T follicular helper cell (primary cell): ENCODE measurements at regions not wholly inside any gene's neighbourhood (a gene's known extent, or its start where the extent isn't known, plus 50 kb on each side); places are given as distances from the start of the nearest gene placed in this dataset.

Experiments
- DNase-seq: peaks from one replicate; pipeline ENCODE4 v3.0.0-alpha.2; 2020; ENCODE audit warnings: low read depth

DNA sequence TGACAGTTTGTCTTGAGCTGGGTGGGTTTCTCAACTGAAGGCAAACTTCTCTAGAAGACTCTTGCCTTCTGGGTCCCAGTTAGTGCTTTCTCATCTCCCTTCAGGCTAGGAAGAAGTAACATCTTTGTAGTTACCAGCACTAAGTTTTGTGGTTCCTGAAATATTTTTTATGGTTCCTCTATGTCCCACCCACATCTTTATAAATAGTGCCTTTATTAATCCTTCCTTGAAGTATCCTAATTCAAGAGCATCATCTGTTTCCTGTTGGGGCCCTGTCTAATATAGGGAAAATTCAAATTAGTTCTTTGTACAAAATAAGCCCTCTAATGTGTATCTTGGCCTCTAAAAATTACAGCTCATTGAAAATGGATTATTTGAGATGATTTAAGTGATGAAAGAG lies 147.4 kb upstream of the MAOA start:
- no peak for DNase-seq

DNA sequence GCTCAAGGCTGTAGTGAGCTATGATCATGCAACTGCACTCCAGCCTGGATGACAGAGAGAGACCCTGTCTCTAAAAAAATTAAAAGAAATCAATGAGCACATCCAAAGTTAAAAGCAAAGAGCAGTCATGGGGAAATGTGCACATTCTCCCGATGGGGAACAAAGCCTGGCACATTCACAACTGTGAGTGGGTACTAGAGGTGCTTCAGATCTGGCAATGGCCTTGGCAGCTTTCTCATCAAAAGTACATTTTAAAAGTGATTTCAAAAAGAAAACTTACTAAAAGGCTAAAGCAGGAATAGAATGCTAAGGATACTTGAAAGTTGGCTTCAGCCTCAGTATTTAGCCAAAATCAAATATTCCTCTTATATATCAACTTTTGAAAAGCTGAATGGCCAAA lies 145.9 kb upstream of the MAOA start:
- no peak for DNase-seq

- DNase-seq, result no peak
Measured at GRCh38 chrX:43513085-43513484, 143.0 kb upstream of the MAOA start.

GRCh38 chrX:43514820-43515219 lies 141.3 kb upstream of the MAOA start:
- DNase-seq, result no peak

DNA sequence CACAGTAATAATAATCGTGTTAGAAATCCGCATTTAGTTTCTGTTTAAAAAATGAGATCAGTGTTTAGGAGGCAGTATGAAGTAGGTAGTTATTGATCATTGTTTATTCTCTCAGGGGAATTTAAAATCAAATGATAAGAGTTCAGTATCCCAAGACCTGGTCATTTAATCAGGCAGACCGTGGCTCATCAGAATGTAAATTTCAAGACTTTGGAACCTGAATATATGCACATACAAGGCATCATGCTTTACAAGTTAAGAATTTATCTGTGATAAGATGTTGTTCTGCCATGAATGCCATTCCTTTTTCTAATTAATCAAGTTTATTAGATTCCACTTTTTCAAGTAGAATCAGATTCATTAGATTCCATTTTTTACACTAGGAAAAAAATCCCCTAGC lies 133.5 kb upstream of the MAOA start:
- no peak for DNase-seq

GRCh38 chrX:43525901-43526610 lies 130.0 kb upstream of the MAOA start:
- no peak for DNase-seq

DNA sequence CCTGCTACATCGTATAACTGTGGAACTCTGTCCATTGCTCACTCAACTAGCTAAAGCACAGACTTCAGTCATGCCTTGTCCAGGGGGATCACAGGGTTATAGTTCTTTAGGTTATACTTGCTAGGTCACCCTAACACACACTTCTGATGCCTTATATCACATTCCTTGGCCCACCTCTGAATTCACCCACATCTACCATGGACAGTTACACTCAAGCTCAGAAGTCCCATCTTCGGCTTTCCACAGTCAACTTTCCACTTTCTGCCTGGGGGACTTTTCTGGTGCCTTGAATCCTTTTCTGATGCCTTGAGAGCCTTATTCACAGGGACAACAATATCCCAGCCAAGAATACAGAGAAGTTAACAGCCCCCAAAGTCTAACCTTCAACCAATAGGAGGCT lies 129.2 kb upstream of the MAOA start:
- no peak for DNase-seq

DNA sequence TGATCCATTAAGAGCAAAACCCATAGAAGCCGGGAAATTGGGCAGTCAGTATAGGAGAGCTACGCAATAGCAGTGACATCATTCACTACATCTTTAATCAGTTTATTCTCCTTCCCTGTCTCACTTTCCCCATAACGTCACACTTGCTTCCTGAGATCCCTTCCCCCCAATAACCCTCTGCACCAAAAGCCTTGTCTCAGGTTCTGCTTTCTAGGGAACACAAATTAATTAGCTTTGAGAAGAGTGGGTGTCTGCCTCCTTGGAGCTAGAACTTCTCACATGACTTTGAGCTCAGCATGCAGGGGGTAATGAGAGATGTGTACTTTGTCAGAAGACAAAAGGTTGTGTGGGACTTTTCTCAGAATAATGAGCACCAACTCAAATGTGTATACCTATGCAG lies 128.3 kb upstream of the MAOA start:
- no peak for DNase-seq

DNA sequence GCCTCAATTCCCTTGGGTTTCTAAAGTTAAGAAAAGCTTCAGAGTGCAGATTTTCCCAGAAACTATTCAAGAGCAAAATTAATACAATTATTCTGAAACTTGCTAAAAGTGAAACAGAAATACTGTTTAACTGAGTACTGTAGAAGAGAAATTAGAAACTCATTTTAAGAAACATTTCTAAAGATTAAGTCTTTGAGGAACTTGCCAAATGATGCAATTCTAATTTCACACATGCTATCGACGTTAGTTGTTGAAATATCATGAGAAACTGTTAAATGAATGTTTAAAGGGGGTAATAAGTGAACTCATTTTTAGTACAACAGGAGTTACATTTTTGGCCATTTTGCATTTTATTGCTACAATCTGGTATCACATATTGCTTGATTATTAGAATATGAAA lies 125.3 kb upstream of the MAOA start:
- DNase-seq, result no peak

DNA sequence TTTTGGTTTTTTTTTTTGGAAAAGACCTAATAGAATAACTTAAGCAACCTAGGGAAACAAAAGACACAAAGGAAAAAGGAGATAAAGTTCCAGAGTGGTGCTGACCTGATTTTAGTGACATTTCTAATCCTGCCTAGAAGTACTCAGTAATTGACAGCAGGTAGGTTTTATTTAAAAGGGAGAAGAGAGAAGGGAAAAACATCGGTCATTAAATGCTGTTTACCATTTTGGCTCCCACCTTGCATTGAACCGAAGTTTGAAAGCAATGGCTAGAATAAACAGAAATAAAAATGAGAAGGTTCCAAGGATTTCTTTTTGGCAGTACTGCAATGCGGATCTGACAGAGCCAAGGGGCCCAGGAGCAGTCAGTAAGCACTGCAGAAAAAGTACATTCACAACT lies 115.8 kb upstream of the MAOA start:
- no peak for DNase-seq

DNA sequence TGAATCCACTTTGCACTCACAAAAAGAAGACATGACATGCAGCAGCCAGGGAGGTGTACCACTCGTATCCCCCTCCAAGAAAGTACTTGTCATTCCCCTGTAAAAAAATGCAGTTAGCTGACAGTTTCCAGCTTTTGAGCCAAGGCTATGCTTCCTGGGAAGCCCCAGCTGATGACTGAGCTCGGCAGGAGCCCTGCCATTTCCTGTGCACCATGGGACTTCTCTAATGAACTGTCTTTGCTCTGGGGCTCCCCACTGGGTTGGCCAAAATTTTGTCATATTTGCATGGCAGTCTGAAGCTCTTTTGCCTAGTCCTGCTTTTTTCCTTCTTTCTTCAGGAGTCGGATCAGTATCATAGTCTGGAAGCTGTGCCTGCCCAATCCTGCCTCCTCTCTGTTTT lies 104.5 kb upstream of the MAOA start:
- DNase-seq, result no peak

DNA sequence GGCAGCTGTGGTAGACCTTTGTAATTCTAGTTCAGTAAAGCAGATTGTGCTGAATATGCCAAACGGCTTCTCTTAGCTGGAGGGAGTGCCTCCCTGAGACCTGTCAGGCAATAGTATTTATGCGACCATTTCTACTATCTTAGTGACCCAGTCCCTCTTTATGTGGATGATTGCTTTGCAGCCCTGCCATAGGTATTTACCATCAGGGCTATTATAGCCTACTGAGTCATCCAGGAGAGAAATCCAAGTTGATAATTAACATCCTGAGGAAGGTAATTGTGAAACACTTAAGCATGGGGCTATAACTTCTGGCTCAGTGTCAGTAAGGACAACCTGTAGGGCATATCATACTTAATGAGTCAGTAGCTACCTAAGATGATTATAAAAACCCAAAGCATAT lies 103.9 kb upstream of the MAOA start:
- no peak for DNase-seq

- DNase-seq, result no peak
Measured at GRCh38 chrX:43552703-43553102, 103.4 kb upstream of the MAOA start.

GRCh38 chrX:43553257-43553656 lies 102.8 kb upstream of the MAOA start:
- DNase-seq, result no peak

- DNase-seq, result no peak
Measured at GRCh38 chrX:43556207-43556606, 99.9 kb upstream of the MAOA start.

DNA sequence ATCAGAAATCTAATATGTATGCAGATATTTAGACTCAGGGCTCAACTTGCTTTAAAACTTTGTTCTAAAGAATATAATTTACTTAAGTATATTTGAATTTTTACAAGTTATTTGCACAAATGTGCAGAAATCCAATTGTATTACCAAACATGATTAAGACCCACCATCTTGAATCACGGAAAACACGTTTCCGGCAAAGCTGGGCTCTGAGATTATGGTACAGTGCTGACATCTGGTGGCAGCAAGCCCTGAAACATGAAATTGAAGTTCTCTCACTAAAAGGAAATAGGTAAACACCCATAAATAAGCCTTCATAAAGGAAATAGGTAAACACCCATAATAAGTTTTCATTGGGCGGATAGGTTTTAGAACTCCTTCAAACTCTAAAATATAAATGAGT lies 98.3 kb upstream of the MAOA start:
- DNase-seq, result peak; percentile 47

DNA sequence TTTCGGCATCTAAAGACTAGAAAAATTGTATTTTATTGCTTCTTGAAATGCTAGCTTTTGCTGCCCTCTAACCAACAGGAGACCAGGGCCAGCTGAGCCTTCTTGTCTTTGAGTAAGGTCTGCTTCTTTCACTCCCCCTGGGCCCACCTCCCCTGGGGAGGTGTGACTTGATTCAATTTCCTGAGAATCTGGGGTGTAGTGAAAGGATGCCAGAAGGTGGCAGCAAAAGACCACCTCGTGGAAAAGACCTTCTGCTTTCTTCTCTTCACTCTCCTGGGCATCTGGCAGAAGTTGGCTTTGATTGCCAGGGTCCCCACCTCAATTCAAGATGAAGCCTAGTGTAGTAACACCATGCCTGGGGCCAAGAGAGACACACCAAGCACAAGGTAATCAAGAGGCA lies 96.5 kb upstream of the MAOA start:
- peak; percentile 8 for DNase-seq

GRCh38 chrX:43560247-43560946 lies 95.7 kb upstream of the MAOA start:
- no peak for DNase-seq

GRCh38 chrX:43562372-43562771 lies 93.7 kb upstream of the MAOA start:
- no peak for DNase-seq

GRCh38 chrX:43564953-43565352 lies 91.1 kb upstream of the MAOA start:
- DNase-seq, result no peak

- no peak for DNase-seq
Measured at GRCh38 chrX:43566170-43566569, 89.9 kb upstream of the MAOA start.

- no peak for DNase-seq
Measured at GRCh38 chrX:43573441-43574015, 82.6 kb upstream of the MAOA start.

DNA sequence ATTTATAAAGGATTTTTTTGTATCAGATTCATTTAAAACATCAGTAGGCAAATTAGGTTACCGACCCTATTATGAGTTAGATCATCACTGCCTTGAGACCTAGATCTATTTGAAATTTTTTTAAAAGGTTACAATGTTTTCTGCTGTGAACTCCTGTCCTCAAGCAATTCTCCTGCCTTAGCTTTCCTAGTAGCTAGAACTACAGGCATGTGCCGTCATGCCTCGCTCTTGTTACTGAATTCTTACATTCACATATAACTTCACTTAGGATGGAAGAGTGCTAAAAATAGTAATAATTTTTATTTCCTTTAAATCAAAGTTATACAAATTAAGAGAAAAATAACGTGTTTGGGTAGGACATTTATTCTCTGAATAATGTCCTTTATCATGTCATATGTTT lies 75.5 kb upstream of the MAOA start:
- DNase-seq, result no peak

DNA sequence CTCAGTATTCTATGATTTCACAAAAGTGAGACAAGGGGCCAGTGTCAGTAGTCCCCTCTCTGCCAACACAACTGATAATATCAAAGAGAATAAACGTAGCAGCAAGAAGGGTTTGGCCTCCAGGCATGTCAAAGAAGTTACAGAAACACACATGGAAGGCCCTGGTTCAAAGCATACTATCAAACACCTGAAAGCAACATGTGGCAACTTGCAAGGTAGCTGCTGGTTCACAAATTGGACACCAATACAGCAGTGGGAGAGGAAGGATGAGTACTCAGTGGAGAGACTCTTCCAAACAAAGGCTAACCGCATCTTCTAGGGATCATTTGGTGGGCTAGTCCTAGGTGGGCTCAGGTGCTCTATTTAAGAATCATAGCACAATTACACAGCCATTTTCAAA lies 74.9 kb upstream of the MAOA start:
- DNase-seq, result no peak
